OCI-LY1 (cell line): ENCODE measurements at regions not wholly inside any gene's neighbourhood (a gene's known extent, or its start where the extent isn't known, plus 50 kb on each side); places are given as distances from the start of the nearest gene placed in this dataset.

Experiments used
- EZH2 ChIP-seq: fragments of 200-600 bp; sonication (generic), shearing (Covaris generic); IDR thresholded peaks from 2 replicates; pipeline ENCODE4 v1.8.0; 2017; ENCODE audit warnings: borderline replicate concordance, mixed run types, mild to moderate bottlenecking, antibody characterized with exemption, low read length, moderate library complexity, mixed read lengths
- TF ChIP-seq, protein P1 (sequence below): fragments of 200-600 bp; sonication (generic), shearing (Covaris generic); IDR thresholded peaks from 2 replicates; pipeline ENCODE4 v1.5.1; 2017; ENCODE audit warnings: mild to moderate bottlenecking, antibody characterized with exemption, low read length, moderate library complexity, mixed read lengths

DNA sequence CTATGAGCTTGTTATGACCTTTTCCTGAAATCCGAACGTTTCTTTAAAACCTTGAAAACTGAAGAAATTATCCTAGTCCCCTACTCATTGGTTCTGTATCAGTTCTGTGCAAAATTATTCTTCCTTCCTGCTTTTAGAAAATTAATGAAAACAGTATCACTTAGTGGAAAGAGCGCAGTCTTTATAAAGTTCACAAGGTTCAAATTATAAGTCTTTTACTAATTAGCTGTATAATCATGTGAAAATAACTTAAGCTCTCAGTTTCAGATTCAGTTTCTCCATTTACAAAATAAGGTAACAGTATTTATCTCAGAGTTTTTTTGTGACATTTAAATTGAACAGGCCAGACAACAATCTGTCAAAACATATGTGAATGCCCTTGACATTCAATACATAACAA, 306.1 kb downstream of the ADAMTS20 start:
- TF ChIP-seq, protein P1, sequence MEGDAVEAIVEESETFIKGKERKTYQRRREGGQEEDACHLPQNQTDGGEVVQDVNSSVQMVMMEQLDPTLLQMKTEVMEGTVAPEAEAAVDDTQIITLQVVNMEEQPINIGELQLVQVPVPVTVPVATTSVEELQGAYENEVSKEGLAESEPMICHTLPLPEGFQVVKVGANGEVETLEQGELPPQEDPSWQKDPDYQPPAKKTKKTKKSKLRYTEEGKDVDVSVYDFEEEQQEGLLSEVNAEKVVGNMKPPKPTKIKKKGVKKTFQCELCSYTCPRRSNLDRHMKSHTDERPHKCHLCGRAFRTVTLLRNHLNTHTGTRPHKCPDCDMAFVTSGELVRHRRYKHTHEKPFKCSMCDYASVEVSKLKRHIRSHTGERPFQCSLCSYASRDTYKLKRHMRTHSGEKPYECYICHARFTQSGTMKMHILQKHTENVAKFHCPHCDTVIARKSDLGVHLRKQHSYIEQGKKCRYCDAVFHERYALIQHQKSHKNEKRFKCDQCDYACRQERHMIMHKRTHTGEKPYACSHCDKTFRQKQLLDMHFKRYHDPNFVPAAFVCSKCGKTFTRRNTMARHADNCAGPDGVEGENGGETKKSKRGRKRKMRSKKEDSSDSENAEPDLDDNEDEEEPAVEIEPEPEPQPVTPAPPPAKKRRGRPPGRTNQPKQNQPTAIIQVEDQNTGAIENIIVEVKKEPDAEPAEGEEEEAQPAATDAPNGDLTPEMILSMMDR, result no peak
- TF ChIP-seq EZH2, result no peak
